Small intestine (tissue), 7 donors: ENCODE measurements at regions not wholly inside any gene's neighbourhood (a gene's known extent, or its start where the extent isn't known, plus 50 kb on each side); places are given as distances from the start of the nearest gene placed in this dataset.
"Not testable (repeated sequence)": the region's sequence is repeated elsewhere in the genome, so short reads cannot be mapped to it uniquely, and the experiment has no call there.

Source experiments
- DNase-seq, 2 donors: peaks; one replicate each; pipeline versions ENCODE4 v3.0.0 to v3.0.0-alpha.2; 2013
- FAIRE-seq: peaks from 2 replicates; lab custom pipeline; 2012; peaks lifted over from hg19 to GRCh38; lab: Jason Lieb, UNC
- H3K27ac ChIP-seq, 3 donors: one replicate each; pipeline ENCODE4 v1.5.1; 2013; ENCODE audit warnings: low read length in 2 of 3, mild to moderate bottlenecking in 2 of 3, control low read depth in 1 of 3, inconsistent platforms in 1 of 3, low read depth in 1 of 3, moderate library complexity in 1 of 3
- H3K27me3 ChIP-seq, 3 donors: one replicate each; pipeline ENCODE4 v1.6.1; 2013; ENCODE audit warnings: low read length in 3 of 3, inconsistent platforms in 1 of 3; ENCODE audit not compliant: control insufficient read depth in 3 of 3, insufficient read depth in 3 of 3
- H3K36me3 ChIP-seq, 3 donors: one replicate each; pipeline ENCODE4 v1.6.1; 2013; ENCODE audit warnings: low read length in 3 of 3, inconsistent platforms in 1 of 3, low read depth in 1 of 3, mild to moderate bottlenecking in 1 of 3, moderate library complexity in 1 of 3; ENCODE audit not compliant: control insufficient read depth in 3 of 3, insufficient read depth in 2 of 3
- H3K4me1 ChIP-seq, 3 donors: one replicate each; pipeline ENCODE4 v1.6.1; 2013; ENCODE audit warnings: low read length in 2 of 3, inconsistent platforms in 1 of 3, low read depth in 1 of 3, mild to moderate bottlenecking in 1 of 3, moderate library complexity in 1 of 3; ENCODE audit not compliant: control insufficient read depth in 3 of 3, insufficient read depth in 2 of 3
- H3K4me3 ChIP-seq, 3 donors: one replicate each; pipeline ENCODE4 v1.5.1; 2013; ENCODE audit warnings: low read length in 3 of 3, control low read depth in 1 of 3, inconsistent platforms in 1 of 3, low read depth in 1 of 3, mild to moderate bottlenecking in 1 of 3, moderate library complexity in 1 of 3
- H3K9me3 ChIP-seq, 2 donors: one replicate each; pipeline ENCODE4 v1.6.1; 2013; ENCODE audit warnings: low read depth in 1 of 2, low read length in 1 of 2; ENCODE audit not compliant: control insufficient read depth in 2 of 2, insufficient read depth in 1 of 2
- WGBS, 3 donors: extraction: QIAGEN DNeasy Blood & Tissue Kit; methylation state at CpG; one replicate each; pipeline ENCODE4 v1.1.7; 2013; 5-methylcytosine and 5-hydroxymethylcytosine counted together
- donor health status: healthy with polysubstance abuse.
- donor health status: control.
- donor health status: control.
- donor health status: Bipolar disorder and iron deficiency.
- donor health status: healthy.

DNA sequence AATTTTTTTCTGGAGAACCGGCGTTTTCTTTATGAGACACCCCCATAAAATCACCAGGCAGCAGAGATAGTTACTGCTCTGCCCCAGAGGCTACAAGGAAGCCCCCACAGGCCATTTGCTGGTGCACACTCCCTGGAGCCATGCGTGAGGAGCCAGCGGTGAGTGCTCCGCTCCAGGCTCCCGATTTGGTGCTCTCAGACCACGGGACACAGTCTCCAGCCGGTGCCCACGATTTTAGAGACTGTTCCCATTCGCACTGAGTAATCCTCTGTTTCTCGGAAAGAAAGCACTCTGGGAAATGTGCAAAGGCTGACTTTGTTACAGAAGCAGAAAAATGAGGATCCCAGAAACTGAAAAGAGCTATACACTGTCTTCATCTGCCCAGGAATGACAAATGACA lies 104.9 kb downstream of the RNASET2 start:
- Histone ChIP-seq H3K9me3 (no peaks in the 10 kb centered on the region), H3K27me3 (no peaks in the 10 kb centered on the region), H3K36me3 (no peaks in the 10 kb centered on the region), H3K4me3 (no peak overlapping the region), H3K4me1 (no peaks in the 10 kb centered on the region), H3K27ac (no peak overlapping the region)
- no peak for FAIRE-seq
- DNase-seq, result no peak
- 88 to 95% (median 95%) methylated on average over 11 of the region's 11 CpGs for WGBS, 3 donors

DNA sequence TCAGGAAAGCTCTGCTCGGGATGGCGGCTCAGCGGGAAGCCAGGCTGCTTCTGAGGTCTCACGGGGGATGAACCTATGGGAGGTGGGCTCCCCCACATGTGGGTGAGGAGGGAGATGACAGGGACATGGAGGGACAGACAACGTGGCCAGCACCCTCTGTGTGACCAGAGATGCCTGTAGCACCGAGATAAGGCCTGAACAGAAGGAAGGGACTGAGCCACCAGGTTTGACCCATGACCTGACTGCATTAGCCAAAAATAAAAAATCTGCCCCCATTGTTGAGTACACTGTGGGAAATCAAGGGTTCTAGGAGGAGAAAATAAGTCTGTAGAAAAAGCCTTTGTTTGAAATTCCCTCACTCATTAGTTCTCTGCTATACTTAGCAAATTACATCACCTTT lies 105.7 kb downstream of the RNASET2 start:
- Histone ChIP-seq H3K27me3 (no peaks in the 10 kb centered on the region), H3K36me3 (no peaks in the 10 kb centered on the region), H3K4me3 (no peak overlapping the region), H3K9me3 (no peaks in the 10 kb centered on the region), H3K27ac (no peak overlapping the region), H3K4me1 (no peaks in the 10 kb centered on the region)
- DNase-seq, result no peak
- 70 to 85% (median 83%) methylated on average over 6 of the region's 6 CpGs for WGBS, 3 donors
- no peak for FAIRE-seq

DNA sequence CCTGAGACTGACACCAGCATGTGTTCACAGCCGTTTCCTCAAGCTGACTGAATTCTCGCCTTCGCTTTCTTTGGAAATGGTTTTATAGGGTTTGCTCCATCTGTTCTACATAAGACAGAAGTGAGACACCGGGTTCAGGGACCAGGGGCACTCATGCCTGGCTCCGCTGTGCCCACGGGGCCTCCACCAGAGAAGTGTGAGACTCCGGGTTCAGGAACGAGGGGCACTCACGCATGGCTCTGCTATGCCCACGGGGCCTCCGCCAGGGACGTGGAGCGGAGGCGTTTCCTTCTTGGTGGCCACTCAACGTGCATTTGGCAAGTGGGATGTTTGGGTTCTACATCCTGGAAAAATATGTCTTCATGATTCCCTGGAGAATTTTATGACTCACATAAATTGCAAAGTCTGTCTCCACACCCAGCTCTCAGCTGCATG lies 106.6 kb downstream of the RNASET2 start:
- no peaks in the 10 kb centered on the region for H3K27me3 ChIP-seq
- no peaks in the 10 kb centered on the region for H3K9me3 ChIP-seq
- no peaks in the 10 kb centered on the region for H3K4me1 ChIP-seq
- H3K4me3 ChIP-seq, result no peak overlapping the region
- DNase-seq (no peak), FAIRE-seq (no peak)
- H3K27ac ChIP-seq, result no peak overlapping the region
- H3K36me3 ChIP-seq, result no peaks in the 10 kb centered on the region
- 83 to 92% (median 90%) methylated on average over 15 of the region's 15 CpGs for WGBS, 3 donors

DNA sequence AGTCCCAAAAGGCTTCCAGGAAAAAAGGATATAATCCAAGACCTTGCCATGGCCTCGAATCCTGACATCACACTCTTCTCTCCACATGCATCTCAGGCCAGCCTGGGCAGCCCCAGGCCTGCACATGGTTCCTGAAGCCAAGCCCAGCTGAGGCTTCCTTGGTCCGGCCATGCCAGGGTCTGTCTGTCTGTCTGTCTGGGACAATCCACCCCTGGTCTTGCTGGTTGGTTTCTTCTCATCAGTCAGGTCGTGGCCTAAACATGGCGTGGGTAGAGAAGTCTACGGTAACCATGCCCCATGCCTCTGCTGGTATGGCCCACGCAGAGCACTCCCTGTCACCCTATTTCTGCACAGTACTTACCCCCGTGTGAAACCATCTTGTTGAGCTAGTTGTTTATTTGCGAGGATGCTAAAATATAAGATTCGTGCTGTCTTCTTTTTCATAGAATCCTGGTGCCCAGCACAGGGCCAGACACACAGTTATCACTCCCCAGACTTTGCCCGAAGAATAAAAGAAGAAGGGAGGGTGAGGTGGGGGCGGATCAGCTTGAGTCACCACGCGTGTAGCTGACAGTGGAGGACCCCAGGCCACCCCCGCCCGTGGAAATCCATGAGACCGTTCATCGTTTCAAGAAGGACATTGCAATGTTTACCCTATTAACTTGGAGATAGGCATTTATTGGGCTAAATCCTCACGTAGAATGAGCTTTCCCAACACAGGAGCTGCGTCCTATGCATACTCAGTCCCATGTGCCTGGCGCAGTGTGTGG lies 107.2 kb downstream of the RNASET2 start:
- H3K27me3 ChIP-seq, result no peaks in the 10 kb centered on the region
- no peak for FAIRE-seq
- no peaks in the 10 kb centered on the region for H3K9me3 ChIP-seq
- no peak for DNase-seq
- no peak overlapping the region for H3K4me3 ChIP-seq
- no peak overlapping the region for H3K27ac ChIP-seq
- H3K4me1 ChIP-seq, result no peaks in the 10 kb centered on the region
- no peaks in the 10 kb centered on the region for H3K36me3 ChIP-seq
- 85 to 90% (median 90%) methylated on average over 19 to 20 of the region's 20 CpGs for WGBS, 3 donors

DNA sequence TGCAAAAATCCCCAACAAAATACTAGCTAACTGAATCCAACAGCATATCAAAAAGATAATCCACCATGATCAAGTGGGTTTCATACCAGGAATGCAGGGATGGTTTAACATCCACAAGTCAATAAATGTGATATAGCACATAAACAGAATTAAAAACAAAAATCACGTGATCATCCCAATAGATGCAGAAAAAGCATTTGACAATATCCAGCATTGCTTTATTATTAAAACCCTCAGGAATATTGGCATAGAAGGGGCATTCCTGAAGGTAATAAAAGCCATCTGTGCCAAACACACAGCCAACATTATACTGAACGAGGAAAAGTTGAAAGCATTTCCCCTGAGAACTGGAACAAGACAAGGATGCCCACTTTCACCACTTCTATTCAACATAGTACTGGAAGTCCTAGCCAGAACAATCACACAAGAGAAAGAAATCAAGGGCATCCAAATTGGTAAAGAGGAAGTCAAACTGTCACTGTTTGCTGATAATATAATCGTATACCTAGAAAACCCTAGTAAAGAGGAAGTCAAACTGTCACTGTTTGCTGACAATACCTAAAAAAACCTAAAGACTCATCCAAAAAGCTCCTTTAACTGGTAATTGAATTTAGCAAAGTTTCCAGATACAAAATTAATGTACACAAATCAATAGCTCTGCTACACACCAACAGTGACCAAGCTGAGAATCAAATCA lies 109.8 kb downstream of the RNASET2 start:
- H3K27ac ChIP-seq, DNase-seq, FAIRE-seq, H3K9me3 ChIP-seq, H3K27me3 ChIP-seq, H3K4me1 ChIP-seq, H3K36me3 ChIP-seq, H3K4me3 ChIP-seq: not testable (repeated sequence)
- WGBS, 3 donors, result 41 to 55% (median 42%) methylated on average over 3 of the region's 3 CpGs

DNA sequence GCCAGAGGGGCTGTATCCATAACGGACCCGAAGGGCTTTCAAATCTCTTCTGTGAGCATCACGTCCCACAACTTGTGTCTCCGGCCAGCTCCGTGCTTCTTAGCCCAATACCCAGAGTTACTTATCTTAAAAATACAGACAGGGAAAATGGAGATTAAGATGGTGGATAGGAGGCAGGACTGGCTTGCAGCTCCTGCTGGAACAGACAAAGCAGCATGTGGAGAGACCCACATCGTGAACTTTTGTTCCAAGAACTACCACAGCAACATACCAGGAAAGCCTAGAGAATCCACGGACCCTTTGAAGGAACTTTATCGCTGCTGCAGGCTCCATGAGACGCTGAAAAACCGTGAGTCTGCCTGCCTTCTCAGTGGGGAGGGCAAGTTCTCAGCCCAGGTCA lies 113.7 kb downstream of the RNASET2 start:
- 88 to 94% (median 92%) methylated on average over 10 of the region's 10 CpGs for WGBS, 3 donors
- Histone ChIP-seq H3K4me1 (no peaks in the 10 kb centered on the region), H3K4me3 (no peak overlapping the region), H3K36me3 (no peaks in the 10 kb centered on the region), H3K9me3 (no peaks in the 10 kb centered on the region), H3K27ac (no peak overlapping the region), H3K27me3 (no peaks in the 10 kb centered on the region)
- no peak for DNase-seq
- FAIRE-seq, result no peak

DNA sequence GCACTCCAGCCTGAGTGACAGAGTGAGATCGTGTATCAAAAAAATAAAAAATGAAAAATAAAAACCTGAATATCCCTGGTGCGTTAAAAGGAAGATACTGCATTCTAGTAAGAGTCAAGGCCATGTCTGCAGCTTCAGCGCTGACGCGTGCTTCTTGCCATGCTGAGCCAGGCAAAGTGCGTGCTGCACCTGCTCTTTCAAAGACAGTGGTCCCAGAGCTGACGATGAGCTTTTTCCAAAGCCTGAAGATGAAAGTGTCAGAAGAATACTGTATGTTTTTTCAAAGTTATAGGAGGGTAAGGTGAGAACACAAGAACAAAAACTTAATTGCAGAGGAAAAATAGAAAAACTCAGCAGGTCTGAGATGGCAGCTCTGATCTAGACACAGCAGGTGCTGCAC lies 115.1 kb downstream of the RNASET2 start:
- H3K36me3 ChIP-seq, result no peaks in the 10 kb centered on the region
- H3K9me3 ChIP-seq, result no peaks in the 10 kb centered on the region
- DNase-seq, result no peak
- FAIRE-seq, result no peak
- H3K4me3 ChIP-seq, result no peak overlapping the region
- WGBS, 3 donors, result 87 to 93% (median 92%) methylated on average over 7 of the region's 7 CpGs
- H3K27ac ChIP-seq, result no peak overlapping the region
- H3K27me3 ChIP-seq, result no peaks in the 10 kb centered on the region
- no peaks in the 10 kb centered on the region for H3K4me1 ChIP-seq

DNA sequence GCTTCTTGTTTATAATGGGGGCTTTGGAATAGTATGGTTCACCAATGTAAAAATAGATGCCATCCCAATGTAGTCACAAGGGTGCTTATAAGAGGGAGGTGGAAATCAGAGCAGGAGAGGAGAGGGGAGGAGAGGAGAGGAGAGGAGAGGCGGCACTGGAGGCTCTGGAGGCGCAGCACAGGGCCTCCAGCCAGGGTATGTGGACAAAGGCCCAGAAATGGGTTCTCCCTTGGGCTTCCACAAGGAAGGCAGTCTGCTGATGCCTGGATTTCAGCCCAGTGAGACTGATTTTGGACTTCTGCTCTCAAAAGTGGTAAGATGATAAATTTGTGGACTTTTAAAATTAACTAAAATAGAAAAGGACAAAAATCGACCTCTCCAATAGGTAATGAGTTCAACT lies 116.8 kb downstream of the RNASET2 start:
- no peak for FAIRE-seq
- Histone ChIP-seq H3K4me3 (no peak overlapping the region), H3K27ac (no peak overlapping the region), H3K27me3 (no peaks in the 10 kb centered on the region), H3K36me3 (no peaks in the 10 kb centered on the region), H3K4me1 (no peaks in the 10 kb centered on the region), H3K9me3 (no peaks in the 10 kb centered on the region)
- 55 to 75% (median 68%) methylated on average over 2 to 3 of the region's 3 CpGs for WGBS, 3 donors
- DNase-seq, result no peak
